NCI-H2196 (cell line): ENCODE measurements at regions not wholly inside any gene's neighbourhood (a gene's known extent, or its start where the extent isn't known, plus 50 kb on each side); places are given as distances from the start of the nearest gene placed in this dataset.
"Not testable (repeated sequence)": the region's sequence is repeated elsewhere in the genome, so short reads cannot be mapped to it uniquely, and the experiment has no call there.

Experiments
- DNase-seq: peaks from one replicate; lab custom pipeline; 2025; ENCODE audit not compliant: unreplicated experiment; lab: John Stamatoyannopoulos, UW

DNA sequence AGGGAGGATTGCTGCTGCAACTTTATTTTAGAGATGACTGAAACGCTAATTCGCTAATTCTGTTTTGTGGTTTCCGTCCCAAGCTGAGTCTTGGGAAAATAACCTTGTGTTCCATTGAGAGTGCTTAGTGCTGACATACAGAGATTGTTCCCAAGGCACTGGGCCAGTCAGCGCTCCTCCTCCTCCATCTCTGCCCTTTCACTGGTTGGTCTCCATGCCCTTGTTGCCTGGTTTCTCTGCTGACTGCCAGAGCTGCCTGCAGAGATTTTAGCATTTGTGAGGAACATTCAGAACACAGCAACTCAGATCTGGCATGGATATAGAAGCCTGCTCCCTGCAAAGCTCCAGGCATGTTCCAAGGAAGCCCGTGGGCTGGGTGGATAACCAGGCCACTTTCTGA is 126.0 kb upstream of the IRX2 start:
- DNase-seq = no peak

DNA sequence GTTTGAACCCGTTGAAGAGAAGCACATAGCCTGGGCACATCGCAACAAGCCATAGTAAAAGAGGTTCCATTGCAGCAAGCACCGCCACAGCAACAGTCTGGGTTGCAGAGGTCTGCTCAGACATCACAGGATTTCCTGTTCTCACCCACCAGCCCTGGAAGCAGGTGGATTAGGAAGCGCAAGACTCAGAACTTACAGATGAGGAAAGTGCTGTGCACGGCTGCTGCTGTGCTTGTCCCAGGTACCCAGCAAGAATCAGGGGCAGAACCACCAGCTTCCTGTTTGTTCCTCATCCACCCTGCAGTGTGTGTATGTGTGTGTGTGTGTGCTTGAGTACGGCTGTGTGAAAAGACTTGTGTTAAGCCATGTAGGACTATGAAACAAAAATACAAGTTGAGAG is 124.7 kb upstream of the IRX2 start:
- DNase-seq = no peak

DNA sequence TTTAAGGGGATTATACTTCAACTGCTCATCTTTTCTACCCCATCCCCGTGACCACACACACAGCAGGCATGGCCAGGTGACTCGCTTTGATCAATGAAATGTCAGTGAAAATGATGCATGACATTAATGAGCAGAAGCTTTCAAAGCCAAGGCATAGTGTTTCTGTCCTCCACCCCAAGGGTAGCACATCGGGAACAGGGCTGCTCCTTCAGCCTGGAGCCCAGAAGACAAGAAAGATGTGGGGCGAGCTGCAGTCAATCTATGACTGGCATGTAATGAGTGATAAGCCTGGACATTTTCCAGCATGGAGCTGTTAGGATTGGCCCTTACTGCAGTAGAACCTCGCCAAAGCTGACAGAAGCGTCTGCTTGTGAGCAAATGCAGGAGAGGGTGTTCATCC is 122.6 kb upstream of the IRX2 start:
- DNase-seq = no peak

DNA sequence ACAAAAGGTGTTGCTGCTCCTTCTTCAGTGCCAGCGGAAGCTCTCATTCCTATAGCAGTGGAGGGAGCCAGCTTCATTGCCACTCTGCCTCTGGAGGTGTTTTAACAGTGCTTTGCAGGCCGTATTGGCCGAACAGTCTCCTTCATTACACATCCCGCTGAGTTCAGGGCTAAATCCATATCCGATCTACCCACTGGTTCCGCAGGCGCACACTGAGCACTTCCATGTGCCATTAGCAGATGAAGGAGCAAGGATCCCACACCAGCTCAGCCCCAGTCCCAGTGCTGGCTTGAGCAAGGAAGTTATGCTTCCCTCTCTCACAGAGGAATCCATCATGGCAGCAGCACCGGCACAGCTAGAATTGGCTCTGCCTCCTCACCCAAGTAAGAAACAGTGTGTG is 121.2 kb upstream of the IRX2 start:
- DNase-seq = no peak

DNA sequence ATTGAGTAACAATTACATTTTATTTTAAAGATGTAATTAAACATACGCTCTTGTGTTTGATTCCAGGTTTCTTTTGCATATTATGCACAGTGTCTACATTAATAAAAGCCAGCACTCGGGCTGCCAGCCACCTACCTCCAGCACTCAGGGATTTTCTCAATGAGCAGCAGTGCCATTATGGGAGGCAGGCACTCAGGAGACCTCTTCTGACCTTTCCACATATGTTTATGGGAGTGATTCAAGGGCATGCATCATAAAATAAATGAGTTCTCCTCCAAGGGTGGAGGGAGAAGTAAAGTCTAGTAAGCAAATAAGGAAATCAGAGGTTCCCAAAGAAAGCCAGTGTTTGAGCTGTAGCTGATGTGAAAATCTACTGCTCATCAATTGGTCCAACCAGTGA is 119.8 kb upstream of the IRX2 start:
- DNase-seq = no peak

DNA sequence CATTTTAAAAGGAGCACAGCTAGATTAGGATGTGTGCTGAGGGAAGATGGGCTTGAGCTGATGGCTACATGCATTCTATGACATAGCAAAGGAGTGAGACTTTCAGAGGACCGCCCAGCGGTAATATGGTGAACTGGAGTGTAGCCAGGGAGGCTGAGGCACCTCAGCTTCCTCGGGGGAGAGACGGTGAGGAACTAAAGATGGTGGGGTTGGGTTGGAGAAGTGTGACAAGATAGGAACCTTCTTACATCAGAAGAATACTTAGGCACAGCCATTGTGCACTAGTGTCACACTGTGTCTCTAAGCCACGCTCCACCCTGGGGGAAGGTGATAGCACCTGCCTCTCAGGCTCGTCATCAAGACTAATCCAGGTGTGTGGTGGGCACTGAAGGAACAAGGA is 118.0 kb upstream of the IRX2 start:
- DNase-seq = no peak

DNA sequence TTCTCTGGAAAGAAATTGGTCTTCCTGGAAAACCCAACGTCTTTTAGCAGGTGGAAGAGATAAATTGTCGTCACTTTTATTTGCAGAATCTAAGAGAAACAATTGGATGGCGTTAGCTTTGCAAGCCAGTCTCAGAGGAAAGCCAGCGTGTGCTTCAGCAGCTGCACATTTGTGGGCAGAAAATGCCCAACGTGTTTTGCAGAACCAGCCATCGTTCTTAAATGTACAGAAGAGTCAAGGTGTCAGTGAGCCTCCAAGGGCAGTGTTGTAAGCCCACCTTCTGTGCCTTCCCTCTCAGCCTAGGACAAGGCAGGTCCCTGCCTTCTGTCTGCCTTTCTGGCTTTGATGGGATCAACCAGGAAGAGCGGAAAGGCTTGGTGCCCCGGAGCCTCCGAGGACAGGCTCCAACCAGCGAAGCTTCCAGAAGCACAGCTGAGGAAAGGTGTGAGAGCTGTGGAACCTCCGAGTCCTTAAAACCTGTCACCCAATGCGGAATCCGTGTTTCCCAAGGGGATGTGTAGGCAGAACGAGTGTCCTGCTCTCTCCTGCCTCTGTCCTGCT is 116.0 kb upstream of the IRX2 start:
- DNase-seq = no peak

DNA sequence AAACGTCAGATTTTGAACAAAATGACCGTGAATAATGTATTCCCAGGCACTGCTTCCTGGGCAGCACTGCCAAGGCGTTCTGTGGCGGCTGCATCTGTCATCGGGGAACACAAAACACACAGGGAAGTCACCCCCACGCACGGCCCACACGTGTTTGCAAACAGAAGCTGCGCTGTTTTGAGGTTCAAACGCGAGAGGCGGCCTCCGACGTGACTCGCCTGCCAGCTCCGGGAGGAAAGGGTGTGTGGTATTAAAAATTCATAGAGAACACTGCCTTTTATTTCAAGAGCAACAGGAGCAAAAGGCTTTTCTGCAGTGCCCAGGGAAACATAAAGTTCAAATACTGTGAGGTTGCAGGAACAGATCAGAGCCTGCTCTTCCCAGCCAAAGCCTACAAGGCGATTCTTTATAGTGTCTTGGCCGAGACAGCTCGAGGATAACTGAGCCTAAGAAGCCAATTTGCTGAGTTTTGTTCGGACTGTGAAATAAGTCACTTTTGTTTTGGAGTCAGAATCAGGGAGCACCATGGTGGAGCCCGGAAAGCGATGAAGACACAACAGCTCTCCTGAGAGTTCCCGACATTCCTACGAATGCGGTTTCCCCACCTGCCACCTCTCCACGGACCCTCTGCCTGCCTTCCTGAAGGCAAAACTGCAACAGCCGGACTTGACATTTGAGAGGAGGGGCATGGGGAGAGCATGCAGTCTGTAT is 115.3 kb upstream of the IRX2 start:
- DNase-seq = no peak

DNA sequence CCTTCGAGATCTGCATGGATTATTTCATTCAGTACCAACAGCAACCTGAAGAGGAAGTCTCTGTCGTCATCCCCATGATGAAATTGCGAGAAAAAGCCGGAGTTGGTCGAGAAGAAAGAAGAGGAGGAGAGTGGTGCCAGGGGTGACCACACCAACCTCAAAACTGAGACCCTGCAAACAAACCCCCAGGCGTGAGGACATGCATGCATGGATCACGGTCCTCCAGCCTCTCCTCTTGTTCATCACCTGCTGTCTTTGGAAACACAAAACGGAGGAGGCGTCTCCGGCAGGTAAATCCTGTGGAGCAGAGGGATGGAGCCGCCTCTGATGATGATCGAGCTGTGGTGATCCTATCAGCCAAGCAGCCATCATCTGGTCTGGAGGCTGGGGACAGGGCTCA is 114.4 kb upstream of the IRX2 start:
- no peak for DNase-seq

DNA sequence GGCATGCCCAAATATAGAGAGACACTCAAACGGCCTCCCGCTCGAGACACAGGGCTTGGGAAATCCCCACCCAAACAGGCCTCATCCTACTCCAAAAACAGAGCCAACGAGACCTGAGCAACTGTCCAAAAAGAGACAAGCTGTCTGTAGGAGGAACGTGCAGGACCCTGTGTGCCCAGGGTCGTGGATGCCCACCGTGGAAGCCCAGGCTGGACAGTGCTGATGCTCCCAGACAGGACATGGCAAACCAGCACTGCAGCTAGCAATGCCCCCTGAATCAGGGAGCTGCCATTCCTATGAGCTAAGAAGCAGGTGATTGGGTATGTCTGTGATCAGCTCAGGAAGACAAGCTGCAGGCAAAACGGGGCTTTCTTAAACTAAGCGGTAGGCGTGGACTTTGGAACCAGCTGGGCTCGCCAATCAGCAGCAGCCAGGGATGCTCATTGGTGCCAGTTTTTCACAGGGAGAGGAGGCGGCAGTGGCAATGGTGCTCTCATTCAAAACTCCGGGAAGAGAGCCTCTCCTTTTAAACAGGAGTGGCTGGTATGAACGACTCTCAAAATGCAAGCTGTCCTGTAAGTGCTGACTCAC is 113.1 kb upstream of the IRX2 start:
- DNase-seq = no peak

DNA sequence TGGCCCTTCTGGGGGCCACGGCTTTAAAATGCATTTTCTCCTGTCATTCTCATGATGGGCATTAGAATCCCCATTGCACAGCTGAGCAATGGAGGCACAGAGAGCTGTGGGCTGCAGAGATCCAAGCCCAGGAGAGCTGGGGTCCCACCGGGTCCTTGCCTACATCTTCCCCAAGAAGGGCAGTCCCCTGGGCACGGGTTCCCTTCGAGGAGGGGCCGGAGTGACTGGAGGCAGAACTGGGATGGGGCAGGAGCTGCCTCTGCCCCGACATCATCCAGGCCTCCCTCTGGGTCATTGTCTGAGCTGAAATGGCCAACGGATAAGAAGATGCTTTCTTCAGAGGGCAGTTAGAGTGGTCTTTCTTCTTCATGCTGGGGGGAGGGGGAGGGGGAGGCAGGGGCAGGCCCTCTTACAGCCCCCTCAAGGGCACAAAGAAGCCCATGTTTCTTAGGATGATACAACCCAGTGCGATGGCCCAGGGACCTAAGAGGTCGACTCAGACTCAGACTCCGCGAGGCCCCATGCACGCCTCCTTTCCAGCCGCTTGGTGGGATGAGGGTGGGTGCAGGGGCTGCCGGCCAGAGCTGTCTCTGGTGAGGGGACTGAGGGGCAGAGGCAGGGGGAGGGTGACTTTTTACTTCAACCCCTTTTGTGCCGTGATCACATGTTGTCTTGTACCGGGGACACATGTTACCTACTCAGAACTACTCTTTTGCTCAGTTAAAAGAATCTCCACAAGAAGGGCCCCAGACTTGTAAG is 112.4 kb upstream of the IRX2 start:
- DNase-seq = no peak

DNA sequence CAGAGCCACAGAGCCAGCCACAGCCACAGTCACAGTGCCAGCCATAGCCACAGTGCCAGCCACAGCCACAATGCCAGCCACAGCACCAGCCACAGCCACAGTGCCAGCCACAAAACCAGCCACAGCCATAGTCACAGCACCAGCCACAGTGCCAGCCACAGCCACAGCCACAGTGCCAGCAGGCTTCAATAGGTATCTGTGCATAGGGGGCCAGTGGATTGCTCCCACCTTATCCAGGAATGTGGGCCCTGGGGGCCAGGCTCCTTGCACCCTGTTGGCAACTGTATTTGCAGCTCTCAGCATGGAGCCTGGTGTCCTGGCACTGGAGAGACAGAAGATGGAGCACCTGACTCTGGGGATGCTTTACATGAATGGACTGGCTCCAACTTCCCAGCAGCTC is 111.7 kb upstream of the IRX2 start:
- DNase-seq = no peak

DNA sequence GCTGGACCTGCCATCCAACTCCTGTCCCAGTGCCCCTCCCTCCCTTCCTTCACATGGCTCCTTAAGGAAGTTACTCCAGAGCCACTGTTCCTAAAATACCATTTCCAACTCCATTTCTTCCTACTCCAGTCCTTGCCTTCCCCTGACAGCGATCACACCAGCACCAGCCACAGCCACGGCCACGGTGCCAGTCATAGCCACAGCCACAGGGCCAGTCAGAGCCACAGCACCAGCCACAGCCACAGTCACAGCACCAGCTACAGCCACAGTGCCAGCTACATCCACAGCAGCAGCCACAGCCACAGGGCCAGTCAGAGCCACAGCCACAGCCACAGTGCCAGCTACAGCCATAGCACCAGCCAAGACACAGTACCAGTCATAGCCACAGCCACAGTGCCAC is 110.7 kb upstream of the IRX2 start:
- DNase-seq = not testable (repeated sequence)

DNA sequence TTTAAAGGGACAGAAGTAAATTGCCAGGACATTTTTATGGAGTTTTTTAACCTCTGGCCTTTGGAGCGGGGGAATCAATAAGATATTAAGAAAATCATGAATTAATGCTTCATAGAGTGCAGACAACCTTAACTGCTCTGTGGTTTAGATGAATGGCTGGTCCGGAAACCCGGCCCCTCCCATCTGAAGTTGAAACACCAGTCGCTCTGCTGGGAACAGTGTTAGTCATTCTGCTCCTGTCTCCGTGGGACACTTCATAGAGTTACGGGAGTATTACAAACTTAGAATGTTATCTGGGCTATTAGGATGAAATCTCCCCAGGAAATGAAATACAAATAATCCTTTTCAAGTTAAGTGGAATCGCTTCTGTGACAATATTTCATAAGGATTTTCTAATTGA is 110.1 kb upstream of the IRX2 start:
- DNase-seq = no peak

DNA sequence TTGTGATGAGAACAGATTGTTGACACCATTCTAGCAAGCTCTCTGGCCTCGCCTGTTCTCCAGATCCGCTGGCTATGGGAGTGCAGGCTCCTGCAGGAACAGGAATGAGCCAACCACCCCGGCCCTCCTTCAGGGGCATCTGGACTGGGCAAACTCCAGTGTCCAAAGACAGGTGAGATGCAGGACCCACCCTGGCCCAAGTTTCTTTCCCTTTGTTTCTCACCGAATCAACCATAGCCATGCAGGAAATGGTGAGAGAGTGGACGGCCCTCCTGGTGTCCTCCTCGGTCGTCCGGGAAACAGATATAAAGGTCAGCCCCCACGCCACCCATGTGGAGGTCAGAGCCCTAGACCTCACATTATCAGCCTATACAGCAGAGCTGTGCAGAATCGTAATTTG is 108.6 kb upstream of the IRX2 start:
- no peak for DNase-seq

DNA sequence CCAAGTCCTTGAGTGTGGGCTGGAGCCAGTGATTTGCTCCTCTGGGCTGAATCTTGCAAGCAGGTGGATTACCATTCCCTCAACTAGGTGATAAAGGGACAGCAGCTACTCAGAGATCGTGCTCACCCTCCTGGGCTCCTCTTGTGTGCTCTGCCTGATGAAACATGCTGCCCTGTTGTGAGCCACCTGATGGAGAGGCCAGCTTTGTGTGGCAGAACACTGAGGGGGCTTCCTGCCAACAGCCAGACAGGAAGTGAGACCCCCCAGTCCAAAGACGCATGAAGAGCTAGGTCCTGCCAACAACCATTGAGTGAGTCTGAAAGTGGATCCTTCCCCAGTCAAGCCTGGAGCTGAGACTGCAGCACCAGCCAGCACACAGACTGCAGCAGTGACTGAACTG is 106.4 kb upstream of the IRX2 start:
- DNase-seq = no peak

DNA sequence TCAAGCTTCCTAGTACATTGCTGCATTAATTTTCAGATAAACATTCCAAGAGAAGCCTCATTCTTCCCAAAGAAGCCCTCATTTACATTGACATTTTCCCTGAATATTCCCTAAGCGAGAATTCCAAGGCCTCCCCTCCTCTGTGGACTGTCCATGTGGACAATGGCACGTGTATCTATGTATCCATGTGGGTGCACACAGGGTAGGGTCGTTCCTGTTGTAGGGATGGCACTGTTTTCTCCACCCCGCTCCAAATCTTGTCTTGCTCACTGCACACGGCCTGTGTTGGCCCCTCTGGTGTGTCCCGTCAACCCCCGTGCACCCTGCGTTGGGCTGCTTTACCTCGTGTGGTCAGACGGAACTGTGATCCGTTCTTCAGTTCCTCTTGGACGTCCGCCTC is 104.7 kb upstream of the IRX2 start:
- DNase-seq = no peak

DNA sequence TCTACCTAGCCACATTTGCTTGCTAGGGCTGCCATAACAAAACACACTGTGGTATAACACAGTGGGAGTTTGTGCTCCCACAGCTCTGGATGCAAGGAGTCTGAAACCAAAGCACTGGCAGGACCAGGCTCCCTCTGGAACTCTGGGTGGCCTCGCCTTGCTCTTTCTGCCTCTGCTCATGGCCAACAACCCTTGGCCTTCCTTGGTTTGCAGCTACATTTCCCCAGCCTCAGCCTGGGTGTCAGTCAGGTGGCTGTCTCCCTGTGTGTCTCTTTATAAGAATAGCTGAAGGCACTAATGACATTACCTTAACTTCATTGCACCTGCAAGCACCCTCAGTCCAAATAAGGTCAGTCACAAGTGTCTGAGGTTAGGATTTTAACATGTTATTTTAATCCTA is 101.0 kb upstream of the IRX2 start:
- DNase-seq = no peak

DNA sequence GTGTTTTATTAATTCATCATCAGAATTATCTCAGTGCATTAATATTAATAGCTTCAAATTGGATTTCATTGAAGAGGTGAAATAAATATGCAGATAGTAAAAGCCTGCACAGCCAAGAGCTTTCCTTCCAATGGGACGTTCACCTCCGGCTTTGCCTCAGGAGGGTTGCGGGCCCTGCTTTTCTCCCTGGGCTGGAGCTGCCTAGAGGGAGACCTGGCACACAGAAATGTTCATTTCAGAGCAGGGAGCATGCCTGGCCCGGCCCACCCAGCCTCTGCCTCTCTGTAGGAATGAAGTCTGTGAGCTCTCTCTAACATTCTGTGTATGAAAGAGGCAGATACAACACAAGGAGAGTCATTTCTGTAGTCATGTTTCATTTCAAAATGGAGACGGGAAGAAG is 100.4 kb upstream of the IRX2 start:
- DNase-seq = no peak

DNA sequence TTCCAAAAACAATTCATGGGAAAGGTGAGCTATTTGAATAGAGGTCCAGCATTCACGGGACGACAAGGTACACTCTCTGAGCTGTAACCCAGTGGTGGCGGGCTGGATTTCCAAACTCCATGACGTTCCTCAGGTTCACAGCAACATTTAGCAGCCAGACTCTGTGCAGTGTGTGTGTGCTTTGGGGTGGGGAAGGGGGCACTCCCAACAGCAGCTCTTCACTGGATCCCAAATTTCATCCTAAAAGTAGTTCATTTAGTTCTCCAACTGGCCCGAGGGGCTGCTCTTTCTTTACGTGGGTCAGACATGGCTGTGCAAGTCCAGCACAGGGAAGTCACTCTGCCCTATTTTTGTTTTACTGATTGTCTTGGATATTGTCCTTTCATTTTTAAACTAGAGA is 98.0 kb upstream of the IRX2 start:
- DNase-seq = no peak

DNA sequence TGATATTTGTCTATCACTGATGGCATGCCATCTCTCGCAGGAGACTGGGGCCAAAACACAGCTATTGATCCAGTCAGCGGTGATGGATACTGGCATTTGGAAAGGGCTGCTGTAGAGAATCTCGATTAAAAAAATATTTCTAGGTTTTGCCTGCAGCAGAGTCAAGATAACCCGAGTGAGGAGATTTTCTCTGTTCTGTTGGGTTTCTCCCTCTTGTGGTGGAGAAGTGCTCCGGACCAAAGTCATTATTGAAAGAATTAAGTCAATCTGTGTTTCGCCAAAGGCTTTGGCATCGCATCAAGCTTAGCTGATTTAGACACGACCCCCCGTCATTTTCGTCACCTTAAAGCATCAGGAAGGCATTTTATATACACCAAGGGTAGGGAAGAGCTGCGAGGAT is 97.1 kb upstream of the IRX2 start:
- DNase-seq = no peak

DNA sequence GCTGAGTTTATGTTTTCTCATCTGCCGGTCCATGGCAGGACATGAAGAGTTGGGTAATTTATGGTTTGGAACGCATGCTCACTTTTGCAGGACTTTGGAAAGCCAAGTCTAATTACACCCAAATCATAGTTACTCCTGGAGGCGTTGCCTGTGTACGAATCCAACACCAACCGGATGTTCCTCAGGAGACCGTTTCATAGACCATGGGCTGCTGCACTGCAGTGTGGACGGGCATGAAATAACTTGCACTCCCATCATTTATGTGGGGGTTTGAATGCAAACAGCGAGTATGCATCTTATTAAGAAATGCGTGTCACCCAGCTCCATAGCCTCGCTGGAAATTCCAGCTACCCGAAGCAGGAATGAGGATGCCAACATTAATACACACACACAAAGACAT is 96.1 kb upstream of the IRX2 start:
- no peak for DNase-seq
